NCI-H1092 treated with DMSO at 0.1 percent for 48 hours (cell line): ENCODE measurements at regions not wholly inside any gene's neighbourhood (a gene's known extent, or its start where the extent isn't known, plus 50 kb on each side); places are given as distances from the start of the nearest gene placed in this dataset.
"Not testable (repeated sequence)": the region's sequence is repeated elsewhere in the genome, so short reads cannot be mapped to it uniquely, and the experiment has no call there.

Experiments used
- DNase-seq: peaks from one replicate; lab custom pipeline; 2025; lab: John Stamatoyannopoulos, UW

GRCh38 chr1:146510248-146510983 is 281.6 kb upstream of the NOTCH2NLA start:
- DNase-seq: not testable (repeated sequence)

GRCh38 chr1:146504121-146504520 is 275.3 kb upstream of the NOTCH2NLA start:
- not testable (repeated sequence) for DNase-seq

- DNase-seq: not testable (repeated sequence)
Observed at GRCh38 chr1:146487555-146487954, 258.7 kb upstream of the NOTCH2NLA start.

GRCh38 chr1:146487155-146487554 is 258.3 kb upstream of the NOTCH2NLA start:
- not testable (repeated sequence) for DNase-seq

- DNase-seq: peak; percentile 41
Observed at GRCh38 chr1:146486300-146487014, 257.6 kb upstream of the NOTCH2NLA start.

GRCh38 chr1:146484195-146484594 is 255.4 kb upstream of the NOTCH2NLA start:
- DNase-seq: not testable (repeated sequence)

GRCh38 chr1:146479188-146479587 is 250.4 kb upstream of the NOTCH2NLA start:
- not testable (repeated sequence) for DNase-seq

- DNase-seq: peak; percentile 15
Observed at GRCh38 chr1:146478125-146478720, 249.4 kb upstream of the NOTCH2NLA start.

GRCh38 chr1:146475086-146475485 is 246.3 kb upstream of the NOTCH2NLA start:
- not testable (repeated sequence) for DNase-seq

- not testable (repeated sequence) for DNase-seq
Observed at GRCh38 chr1:146474216-146474615, 245.4 kb upstream of the NOTCH2NLA start.

GRCh38 chr1:146472192-146472861 is 243.5 kb upstream of the NOTCH2NLA start:
- peak; percentile 78 for DNase-seq

GRCh38 chr1:146459939-146460338 is 231.1 kb upstream of the NOTCH2NLA start:
- not testable (repeated sequence) for DNase-seq

- not testable (repeated sequence) for DNase-seq
Observed at GRCh38 chr1:146459308-146459707, 230.5 kb upstream of the NOTCH2NLA start.

GRCh38 chr1:146448877-146449246 is 220.0 kb upstream of the NOTCH2NLA start:
- DNase-seq: not testable (repeated sequence)

GRCh38 chr1:146448212-146448876 is 219.5 kb upstream of the NOTCH2NLA start:
- DNase-seq: not testable (repeated sequence)

GRCh38 chr1:146443871-146444222 is 215.0 kb upstream of the NOTCH2NLA start:
- DNase-seq: peak; percentile 9

- not testable (repeated sequence) for DNase-seq
Observed at GRCh38 chr1:146443088-146443870, 214.5 kb upstream of the NOTCH2NLA start.

GRCh38 chr1:146438543-146438942 is 209.7 kb upstream of the NOTCH2NLA start:
- DNase-seq: not testable (repeated sequence)

GRCh38 chr1:146416642-146417041 is 187.8 kb upstream of the NOTCH2NLA start:
- not testable (repeated sequence) for DNase-seq

- DNase-seq: not testable (repeated sequence)
Observed at GRCh38 chr1:146415017-146415416, 186.2 kb upstream of the NOTCH2NLA start.

GRCh38 chr1:146413911-146414310 is 185.1 kb upstream of the NOTCH2NLA start:
- DNase-seq: not testable (repeated sequence)
